HG02970 (cell line): ENCODE measurements at regions not wholly inside any gene's neighbourhood (a gene's known extent, or its start where the extent isn't known, plus 50 kb on each side); places are given as distances from the start of the nearest gene placed in this dataset.

Experiments
- ATAC-seq: cut with Tn5 transposase; IDR thresholded peaks from one replicate; pipeline ENCODE4 v1.9.1; 2021; ENCODE audit warnings: mild to moderate bottlenecking, moderate library complexity, moderate number of reproducible peaks; ENCODE audit not compliant: unreplicated experiment, low FRiP score

DNA sequence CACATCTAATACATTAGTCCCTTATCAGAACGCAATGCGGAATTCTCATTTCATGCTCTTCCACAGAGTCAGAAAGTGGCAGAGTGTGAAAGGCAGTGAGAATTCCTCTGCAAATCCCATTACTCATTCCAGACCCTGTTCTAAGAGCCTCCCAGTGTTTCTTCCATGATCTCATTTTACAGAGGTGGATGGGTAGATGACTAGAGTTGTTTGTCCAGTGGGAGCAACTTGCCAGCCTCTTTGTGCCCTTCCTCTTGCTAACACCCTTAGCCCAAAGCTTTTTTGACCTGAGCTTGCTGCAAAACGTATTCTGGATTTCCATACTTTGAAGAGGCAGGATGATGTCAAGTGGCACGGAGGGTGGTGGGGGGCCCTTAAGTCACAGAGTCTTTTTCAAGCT lies 467.7 kb upstream of the RGPD4 start:
- ATAC-seq: no peak

DNA sequence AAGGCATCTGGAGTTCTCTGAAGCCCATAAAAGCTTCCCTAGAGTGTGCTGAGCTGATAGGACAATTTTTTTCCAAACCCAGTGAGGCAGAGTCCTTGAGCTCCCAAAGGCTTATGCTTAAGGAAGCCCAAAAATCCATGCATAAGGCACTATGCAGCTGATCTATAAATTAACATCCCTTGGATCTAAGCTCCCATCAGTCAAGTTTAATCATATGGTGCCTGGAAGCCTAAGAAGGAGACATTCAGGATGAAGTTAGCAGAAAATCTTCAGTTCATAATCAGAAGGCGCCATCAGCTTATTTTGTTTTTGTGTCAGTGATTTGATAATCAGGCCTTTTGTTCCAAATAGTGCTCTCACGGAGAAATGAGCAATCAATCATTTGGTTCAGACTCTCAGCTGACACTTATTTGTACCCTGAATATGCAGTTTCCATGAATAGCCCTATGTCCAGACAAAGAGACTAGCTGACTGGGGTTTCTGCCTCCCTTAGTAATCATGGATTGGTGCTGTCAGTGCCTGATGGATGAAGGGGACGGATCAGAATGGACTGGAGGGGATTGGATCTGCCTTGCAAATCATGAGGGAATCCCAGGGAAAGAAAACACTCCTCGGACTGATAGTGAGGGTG lies 464.8 kb upstream of the RGPD4 start:
- no peak for ATAC-seq

DNA sequence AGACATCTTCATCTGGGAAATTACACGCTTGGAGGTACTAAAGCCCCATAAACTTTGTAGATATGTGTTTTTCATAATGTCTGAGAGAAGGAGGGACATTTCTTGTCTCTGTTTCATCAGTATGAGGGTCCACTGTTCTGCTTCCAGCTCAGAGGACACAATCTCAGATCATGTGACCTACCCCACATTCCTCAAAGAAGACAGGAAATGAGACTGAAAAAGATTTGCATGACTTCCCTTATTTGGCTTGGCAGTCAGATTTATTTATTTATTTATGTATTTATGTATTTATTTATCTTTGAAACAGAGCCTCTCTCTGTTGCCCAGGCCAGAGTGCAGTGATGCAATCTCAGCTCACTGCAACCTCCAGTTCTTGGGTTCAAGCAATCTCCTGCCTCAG lies 463.7 kb upstream of the RGPD4 start:
- ATAC-seq: no peak

DNA sequence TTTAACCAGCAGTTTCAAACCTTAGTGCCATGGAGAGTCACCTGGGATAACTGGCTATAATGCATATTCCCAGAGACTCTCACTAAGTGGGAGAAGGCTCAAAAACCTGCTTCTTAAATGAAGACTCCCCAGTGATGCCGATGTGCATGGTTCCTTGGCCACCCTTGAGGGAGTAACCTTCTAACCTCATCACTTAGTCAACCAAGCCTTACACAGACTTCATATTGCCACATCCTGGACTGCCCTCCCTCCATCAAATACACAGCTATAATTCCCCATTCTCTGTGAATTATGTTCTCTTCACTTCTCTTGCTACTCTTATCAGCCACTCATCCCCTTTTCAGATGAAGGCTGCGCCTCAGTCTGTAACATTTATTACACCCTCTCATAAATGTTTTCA lies 462.9 kb upstream of the RGPD4 start:
- ATAC-seq: no peak

DNA sequence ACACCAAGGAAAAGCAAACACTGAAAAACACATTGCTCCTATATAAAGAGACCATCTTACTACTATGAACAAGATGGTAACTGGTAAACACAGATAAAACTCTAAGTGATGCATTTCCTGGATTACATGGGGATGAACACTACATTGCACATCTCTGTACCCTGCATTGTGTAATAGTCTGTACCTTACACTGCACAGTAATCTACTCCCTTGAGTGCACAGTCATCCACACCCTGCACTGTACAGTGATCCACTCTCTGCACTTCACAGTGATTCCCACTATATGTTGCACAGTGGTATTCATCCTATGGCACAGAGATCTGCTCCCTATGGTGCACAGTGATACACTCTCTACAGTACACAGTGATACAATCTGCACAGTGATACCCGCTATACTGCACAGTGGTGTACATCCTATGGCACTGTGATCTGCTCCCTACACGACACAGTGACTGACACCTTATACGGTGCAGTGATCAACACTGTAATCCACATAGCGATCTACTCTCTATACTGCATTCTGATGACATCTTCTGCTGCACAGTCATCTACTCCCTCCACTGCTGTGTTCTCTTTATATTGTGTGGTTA lies 462.2 kb upstream of the RGPD4 start:
- no peak for ATAC-seq

DNA sequence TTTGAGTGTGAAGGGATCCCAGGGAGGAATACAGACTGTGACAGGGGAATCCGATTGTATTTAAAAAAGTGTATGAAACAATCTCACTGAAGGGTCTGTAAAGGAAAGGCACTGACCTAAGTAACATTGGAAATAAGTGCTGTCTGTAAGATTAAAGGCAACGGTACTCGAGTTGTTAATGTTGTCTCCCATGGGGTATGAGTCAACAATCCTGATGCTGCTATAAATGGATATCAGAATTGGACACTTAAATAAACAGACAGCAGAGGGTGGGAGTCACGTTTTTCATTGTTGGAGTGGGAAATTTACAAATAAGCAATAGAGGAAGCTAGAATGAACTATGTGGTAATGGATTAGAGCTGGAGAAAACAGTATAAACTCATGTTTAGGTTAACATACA lies 452.4 kb upstream of the RGPD4 start:
- ATAC-seq: no peak

DNA sequence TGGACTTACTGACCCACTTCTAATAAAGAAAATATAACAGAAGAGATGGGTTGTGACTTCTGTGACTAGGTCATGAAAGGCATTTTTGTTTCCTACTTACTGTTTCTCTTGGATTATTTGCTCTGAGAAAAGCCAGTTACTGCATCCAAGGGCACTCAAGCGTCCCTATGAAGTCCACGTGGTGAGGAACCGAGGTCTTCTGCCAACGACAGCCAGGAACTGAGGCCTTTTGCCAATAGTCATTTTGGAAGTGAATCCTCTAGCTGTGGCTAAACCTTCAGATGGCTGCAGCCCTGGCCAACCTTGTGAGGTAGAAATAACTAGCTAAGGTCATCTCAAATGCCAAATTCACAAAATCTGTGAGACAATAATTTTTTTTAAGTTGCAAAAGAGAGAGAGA lies 449.8 kb upstream of the RGPD4 start:
- no peak for ATAC-seq

DNA sequence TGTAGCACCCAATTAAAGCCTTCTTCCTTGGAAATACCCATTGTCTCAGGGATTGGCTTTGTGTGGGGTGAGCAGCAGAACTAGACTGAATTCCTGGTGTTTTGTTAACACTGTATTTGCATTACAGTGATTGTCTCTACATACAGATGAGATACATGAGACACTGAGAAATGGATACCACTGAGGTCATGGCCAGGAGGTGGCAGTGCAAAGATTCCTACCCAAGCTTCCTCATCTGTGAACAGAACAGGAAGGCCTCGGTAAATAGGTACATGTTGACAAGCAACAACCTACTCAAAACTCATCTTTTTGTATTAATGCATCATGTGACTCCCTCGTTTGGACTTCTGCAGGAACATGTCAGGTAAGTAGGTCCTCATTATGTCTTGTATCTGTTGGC lies 445.8 kb upstream of the RGPD4 start:
- ATAC-seq: no peak

DNA sequence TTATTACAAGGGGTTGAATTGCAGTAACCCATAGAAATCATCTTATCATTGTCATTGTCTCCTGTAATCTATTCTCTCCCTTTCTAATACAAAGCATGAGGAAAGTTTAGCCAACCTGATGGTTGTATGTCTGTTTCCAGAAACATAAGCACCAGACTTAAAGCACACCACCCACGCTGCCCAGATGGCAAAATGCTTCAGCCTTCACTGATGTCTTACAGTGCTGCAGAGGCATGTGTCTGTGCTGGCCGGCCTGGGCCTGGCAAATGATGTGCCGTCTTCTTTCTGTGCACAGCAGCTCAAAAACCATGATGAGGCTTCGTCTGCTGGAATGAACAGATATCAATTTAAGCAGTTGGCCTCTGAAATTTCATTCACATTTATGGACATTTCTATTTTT lies 443.0 kb upstream of the RGPD4 start:
- no peak for ATAC-seq

DNA sequence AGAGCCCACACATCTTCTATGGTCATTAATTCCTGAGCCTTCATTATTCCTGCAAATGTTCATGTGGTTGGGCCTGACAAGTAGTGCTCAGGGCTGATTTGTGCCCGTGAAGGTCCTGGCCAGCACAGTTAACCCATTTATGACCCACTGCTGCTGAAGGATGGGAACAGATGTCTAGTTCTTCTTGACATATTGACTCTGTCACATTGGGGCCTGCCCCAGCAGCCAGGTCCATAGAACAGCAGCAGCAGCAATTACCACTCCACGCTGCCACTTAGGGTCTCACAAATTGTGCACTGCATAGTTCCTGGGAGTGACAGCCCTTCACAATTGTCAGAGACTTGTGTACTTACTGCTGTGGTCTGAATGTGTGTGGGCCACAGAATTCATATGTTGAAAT lies 442.3 kb upstream of the RGPD4 start:
- ATAC-seq: no peak

DNA sequence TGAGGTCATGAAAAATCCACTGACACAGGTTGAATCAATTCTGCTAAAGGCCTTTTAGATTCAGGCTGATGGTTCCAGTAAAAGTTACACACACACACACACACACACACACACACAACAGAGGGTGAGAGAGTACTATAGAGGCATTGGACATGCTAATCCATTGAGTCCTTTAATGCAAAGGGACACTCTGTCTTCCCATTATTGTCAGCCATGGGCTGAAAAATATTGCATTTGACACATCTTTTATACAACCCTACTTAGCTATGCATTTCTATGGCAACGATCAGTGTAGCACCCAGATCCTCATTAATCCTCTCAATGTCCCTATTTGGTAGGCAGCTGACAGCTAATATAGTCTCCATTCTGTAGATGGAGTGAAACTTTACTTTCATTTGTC lies 440.8 kb upstream of the RGPD4 start:
- no peak for ATAC-seq

DNA sequence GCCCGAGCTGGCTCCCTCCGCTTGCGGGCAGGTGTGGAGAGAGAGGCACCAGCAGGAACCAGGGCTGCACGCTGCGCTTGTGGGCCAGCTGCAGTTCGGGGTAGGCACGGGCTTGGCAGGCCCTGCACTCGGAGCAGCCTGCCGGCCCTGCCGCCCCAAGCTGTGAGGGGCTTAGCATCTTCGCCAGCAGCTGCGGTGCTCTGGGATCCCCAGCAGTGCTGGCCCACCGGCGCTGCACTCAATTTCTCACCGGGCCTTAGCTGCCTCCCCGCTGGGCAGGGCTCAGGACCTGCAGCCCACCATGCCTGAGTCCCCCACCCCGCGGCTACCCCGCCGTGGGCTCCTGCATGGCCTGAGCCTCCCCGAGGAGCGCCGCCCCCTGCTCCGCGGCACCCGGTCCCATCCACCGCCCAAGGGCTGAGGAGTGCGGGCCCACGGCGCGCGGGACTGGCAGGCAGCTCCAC lies 434.4 kb upstream of the RGPD4 start:
- ATAC-seq: no peak

DNA sequence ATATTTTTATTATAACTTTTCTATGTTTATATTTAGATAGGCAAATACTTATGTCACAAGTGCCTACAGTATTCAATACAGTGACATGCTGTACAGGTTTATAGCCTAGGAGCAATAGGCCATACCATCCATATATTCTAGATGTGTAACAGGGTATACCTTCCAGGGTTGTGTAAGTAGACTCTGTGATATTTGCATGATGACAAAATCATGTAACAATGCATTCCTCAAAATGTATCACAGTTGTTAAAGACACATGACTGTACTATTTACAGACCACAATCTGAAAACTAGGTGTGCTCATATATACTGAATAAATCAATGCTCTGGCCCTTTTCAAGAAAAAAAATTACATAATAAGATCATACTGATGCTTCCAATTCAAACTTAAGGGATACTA lies 433.2 kb upstream of the RGPD4 start:
- no peak for ATAC-seq

DNA sequence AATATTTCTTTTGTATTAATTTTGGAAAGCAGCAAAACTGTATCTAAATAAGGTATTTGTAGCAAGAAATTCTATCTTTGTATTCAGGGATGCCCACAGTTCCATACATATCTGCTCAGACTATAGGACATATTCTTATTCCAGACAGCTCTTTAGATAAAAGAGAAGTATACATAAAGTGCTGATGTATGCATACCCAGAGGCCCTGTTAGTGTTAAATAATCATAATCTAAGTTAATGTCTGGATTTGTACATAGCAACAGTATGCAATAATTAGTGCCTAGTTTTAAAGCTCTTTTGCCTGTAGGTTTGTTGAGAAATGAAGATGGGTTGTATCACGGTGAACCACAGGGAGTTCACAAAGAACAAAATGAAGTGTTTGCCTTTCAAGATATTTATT lies 428.0 kb upstream of the RGPD4 start:
- ATAC-seq: no peak

DNA sequence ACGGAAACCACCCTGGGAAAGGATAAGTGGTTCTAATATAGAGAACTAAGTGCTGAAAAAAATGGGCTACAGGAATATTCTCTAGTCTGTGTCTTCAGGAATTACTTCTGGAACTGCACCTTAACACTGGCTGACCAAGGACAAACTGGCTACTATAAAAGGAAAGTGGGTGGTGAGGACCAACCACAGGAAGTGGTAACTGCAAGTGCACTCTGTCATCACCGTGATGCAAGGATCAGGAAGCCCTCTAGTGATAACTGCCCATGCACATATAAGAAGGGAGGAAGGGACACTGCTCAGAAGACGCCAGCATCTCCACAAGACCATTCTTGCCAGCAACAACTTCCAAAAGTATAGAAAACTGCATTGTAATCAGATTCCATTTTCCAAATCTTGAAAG lies 424.4 kb upstream of the RGPD4 start:
- ATAC-seq: no peak

DNA sequence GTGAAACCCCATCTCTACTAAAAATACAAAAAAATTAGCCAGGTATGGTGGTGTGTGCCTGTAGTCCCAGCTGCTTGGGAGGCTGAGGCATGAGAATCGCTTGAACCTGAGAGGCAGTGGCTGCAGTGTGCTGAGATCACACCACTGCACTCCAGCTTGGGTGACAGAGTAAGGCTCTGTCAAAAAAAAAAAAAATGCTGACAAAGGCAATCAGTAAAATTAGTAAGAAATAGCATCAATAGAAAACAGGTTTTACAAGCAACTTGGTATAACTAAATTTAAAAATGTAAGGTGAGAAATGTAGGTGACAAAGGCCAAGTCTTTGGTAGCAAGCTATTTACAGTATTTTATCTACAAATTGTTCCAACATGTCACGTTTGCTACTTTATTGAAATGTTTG lies 421.4 kb upstream of the RGPD4 start:
- ATAC-seq: no peak

DNA sequence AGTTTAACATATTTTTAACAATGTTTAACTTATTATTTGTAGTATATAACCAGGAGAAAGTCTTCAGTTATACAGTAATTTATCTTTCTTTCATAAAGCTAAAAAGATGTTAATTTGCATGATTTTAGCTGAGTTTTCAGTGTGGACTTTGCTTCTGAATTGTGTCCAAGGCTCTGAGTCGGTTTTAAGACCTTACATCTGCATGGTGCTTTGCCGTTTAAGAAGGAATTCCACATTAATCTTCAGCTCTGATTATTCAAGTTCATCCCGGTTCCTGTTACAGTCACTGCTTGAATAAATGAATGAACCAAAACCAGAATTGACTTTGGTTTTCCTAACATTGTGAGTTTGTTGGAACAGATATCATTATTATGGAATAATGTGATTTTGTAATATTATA lies 419.7 kb upstream of the RGPD4 start:
- ATAC-seq: no peak

DNA sequence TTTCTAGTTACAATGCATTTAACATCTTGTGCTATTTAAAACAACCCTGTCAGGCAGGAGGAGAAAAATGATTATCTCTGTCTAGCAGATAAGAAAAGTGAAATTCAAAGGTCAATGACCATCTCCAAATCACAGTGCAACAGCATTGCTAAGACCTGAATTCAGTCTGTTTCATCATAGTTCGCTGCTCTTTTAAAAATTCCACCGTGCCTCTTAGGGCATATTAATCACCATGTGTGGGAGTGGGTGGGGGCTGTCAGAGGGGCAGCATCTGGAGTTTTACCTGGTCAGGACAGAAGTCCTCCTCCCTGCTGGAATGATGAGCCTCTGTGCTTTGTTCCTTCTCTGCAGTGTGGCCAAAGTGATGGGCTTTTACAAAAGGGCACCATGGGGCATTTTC lies 418.7 kb upstream of the RGPD4 start:
- no peak for ATAC-seq

DNA sequence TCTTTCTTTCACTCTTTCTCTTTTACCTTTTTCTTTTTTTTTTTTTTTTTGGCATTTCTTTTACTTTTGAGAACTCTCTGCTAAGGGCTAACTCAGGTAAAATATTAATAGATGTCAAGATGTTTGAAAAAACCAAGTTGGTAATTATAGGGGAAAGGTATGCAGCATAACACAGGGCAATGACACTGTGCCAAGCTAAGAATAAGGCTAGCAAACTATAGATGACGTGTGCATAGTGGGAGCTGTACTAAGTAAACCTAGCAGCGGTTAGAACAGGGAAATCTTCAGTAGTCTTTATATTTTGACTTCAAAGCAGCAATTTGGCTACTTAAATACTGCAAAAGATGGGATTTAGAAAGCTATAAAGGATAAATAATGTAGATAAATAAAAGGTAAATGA lies 415.4 kb upstream of the RGPD4 start:
- ATAC-seq: no peak

DNA sequence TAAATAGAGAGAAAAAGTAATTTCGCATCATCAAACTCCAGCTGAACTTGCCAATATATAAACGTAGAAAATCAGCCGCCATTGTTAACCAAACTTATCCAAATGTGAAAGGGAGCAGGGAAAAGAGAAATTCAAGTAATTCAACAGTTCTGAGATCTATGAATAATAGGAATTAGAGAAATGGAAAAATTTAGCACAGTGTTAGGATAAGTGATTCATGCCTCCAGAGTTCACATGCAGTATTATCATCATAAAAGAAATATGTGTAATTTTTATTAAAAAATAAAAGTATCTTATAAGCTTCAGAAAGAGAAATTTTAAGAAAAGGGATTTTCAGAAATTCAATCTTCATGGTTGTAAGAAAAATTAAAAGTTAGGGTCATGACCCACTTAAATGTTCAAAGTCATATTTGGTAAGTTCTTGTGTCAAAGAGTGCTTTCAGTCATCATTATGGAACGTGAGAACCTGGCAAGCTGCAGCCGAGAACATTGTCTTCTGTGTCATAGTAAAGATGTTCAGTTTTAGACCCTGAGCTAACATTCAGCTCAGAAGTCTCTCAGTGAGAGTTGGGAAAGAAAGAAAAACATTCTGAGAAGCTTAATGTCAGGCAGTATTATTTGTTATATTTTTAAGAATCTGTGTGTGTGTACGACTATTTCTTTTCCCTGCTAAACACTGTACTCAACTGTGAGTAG lies 414.3 kb upstream of the RGPD4 start:
- ATAC-seq: no peak

DNA sequence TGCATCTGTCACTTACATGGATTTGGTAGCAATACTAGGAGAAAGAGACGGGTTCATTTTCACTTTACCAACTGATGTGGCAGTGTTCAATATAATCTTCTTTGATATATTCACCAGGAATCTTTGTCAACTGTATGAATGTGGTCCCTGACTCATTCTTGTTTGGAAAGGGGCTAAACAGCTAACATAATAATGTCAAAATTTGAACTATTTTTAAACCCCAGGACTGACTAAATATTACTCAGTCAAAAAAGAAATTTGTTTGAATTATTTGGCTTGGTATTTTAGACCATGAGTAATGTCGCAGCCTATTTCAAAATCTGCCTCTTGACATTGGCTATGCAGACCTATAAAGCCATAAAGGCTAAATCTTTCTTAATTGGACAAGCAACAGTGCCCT lies 413.7 kb upstream of the RGPD4 start:
- no peak for ATAC-seq

DNA sequence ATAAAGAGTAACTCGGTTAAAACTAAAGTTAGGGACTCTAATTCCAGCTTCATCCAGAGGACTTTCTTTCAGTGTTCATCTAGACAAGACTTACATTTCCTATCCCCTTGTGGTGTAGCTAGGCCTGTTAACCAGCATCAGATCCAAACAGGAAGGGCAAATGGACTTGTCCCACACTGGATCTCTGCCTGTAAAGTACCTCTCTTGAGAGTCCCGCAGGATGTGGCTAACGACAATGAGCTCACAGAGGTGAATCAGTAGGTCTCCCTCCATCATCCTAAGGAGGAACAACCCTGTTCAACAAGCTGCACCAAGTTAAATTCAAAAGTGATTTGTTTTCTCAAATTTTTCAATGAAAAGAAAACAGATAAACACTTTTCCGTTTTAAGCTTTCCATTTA lies 412.3 kb upstream of the RGPD4 start:
- ATAC-seq: no peak
